Ascending aorta (tissue), 2 donors: ENCODE measurements at regions not wholly inside any gene's neighbourhood (a gene's known extent, or its start where the extent isn't known, plus 50 kb on each side); places are given as distances from the start of the nearest gene placed in this dataset.

Experiments
- DNase-seq, 2 donors: peaks; one replicate each; pipeline ENCODE4 v3.0.0-alpha.2; 2019; ENCODE audit warnings: low spot score in 2 of 2
- H3K27ac ChIP-seq, 2 donors: fragments of 200-600 bp; sonication (generic); one replicate each; pipeline ENCODE4 v1.5.1; 2016 to 2017; ENCODE audit warnings: mild to moderate bottlenecking in 1 of 2
- H3K27me3 ChIP-seq: fragments of 200-600 bp; sonication (generic); one replicate; pipeline ENCODE4 v1.5.1; 2017
- H3K36me3 ChIP-seq, 2 donors: fragments of 200-600 bp; sonication (generic); one replicate each; pipeline ENCODE4 v1.5.1; 2016
- H3K4me1 ChIP-seq, 2 donors: fragments of 200-600 bp; sonication (generic); one replicate each; pipeline ENCODE4 v1.5.1; 2016 to 2017; ENCODE audit warnings: mild to moderate bottlenecking in 1 of 2
- H3K4me3 ChIP-seq, 2 donors: fragments of 200-600 bp; sonication (generic); one replicate each; pipeline ENCODE4 v1.5.1; 2016 to 2017; ENCODE audit warnings: mild to moderate bottlenecking in 1 of 2
- H3K9me3 ChIP-seq, 2 donors: fragments of 200-600 bp; sonication (generic); one replicate each; pipeline ENCODE4 v1.5.1; 2016
- CTCF ChIP-seq, 3 experiments: fragments of 200-600 bp in 2 of 3; fragments of 450-650 bp in 1 of 3; sonication (generic) in 2 of 3; IDR thresholded peaks; one replicate each; pipeline ENCODE4 v1.5.1; 2016 to 2019; ENCODE audit warnings: antibody characterized with exemption in 3 of 3, mild to moderate bottlenecking in 1 of 3, moderate library complexity in 1 of 3
- intact Hi-C: fragments of 100-400 bp; cut with DNase I; formaldehyde crosslinking; loops from one replicate; pipeline ENCODE4 v1.15.1; 2023

- H3K27me3 ChIP-seq, result no peaks in the 10 kb centered on the region
Measured at GRCh38 chr4:35734381-35735098, 509.8 kb downstream of the ARAP2 start.

GRCh38 chr4:35739308-35739707 is 505.0 kb downstream of the ARAP2 start:
- DNase-seq, result no peak
- no peak for TF ChIP-seq CTCF (IDR thresholded peaks at IDR 0.05)
- no peak overlapping the region for H3K4me3 ChIP-seq
- H3K9me3 ChIP-seq, result no peaks in the 10 kb centered on the region
- no peaks in the 10 kb centered on the region for H3K4me1 ChIP-seq
- no peaks in the 10 kb centered on the region for H3K36me3 ChIP-seq
- H3K27ac ChIP-seq, result no peak overlapping the region
- intact Hi-C loops, result no loop called here
- H3K27me3 ChIP-seq, result no peaks in the 10 kb centered on the region

More at GRCh38 chr4:35734381-35735098, 509.8 kb downstream of the ARAP2 start:
- no peaks in the 10 kb centered on the region for H3K4me1 ChIP-seq
- intact Hi-C loops, result no loop called here
- DNase-seq, result no peak
- H3K27ac ChIP-seq, result no peak overlapping the region
- H3K9me3 ChIP-seq, result no peaks in the 10 kb centered on the region
- no peaks in the 10 kb centered on the region for H3K36me3 ChIP-seq
- no peak for TF ChIP-seq CTCF (IDR thresholded peaks at IDR 0.05)
- H3K4me3 ChIP-seq, result no peak overlapping the region

- H3K4me1 ChIP-seq, result no peaks in the 10 kb centered on the region
- no peak for DNase-seq
- no peak for TF ChIP-seq CTCF (IDR thresholded peaks at IDR 0.05)
- no peaks in the 10 kb centered on the region for H3K27me3 ChIP-seq
- intact Hi-C loops, result no loop called here
- H3K9me3 ChIP-seq, result no peaks in the 10 kb centered on the region
- H3K4me3 ChIP-seq, result no peak overlapping the region
- no peaks in the 10 kb centered on the region for H3K36me3 ChIP-seq
- no peak overlapping the region for H3K27ac ChIP-seq
Measured at GRCh38 chr4:35754047-35754446, 490.3 kb downstream of the ARAP2 start.

- no peak for TF ChIP-seq CTCF (IDR thresholded peaks at IDR 0.05)
- intact Hi-C loops, result no loop called here
Measured at GRCh38 chr4:35757836-35758235, 486.5 kb downstream of the ARAP2 start.

GRCh38 chr4:35760807-35761206 is 483.5 kb downstream of the ARAP2 start:
- no peaks in the 10 kb centered on the region for H3K27me3 ChIP-seq
- intact Hi-C loops, result no loop called here
- no peaks in the 10 kb centered on the region for H3K4me1 ChIP-seq
- no peak for TF ChIP-seq CTCF (IDR thresholded peaks at IDR 0.05)
- DNase-seq, result no peak
- no peaks in the 10 kb centered on the region for H3K36me3 ChIP-seq
- H3K27ac ChIP-seq, result no peak overlapping the region
- no peaks in the 10 kb centered on the region for H3K9me3 ChIP-seq
- H3K4me3 ChIP-seq, result no peak overlapping the region

More at GRCh38 chr4:35757836-35758235, 486.5 kb downstream of the ARAP2 start:
- DNase-seq, result no peak
- Histone ChIP-seq H3K4me3 (no peak overlapping the region), H3K4me1 (no peaks in the 10 kb centered on the region), H3K27me3 (no peaks in the 10 kb centered on the region), H3K27ac (no peak overlapping the region), H3K9me3 (no peaks in the 10 kb centered on the region), H3K36me3 (no peaks in the 10 kb centered on the region)
